ENCODE measurements at regions not wholly inside any gene's neighbourhood (a gene's known extent, or its start where the extent isn't known, plus 50 kb on each side); places are given as distances from the start of the nearest gene placed in this dataset.

DNA sequence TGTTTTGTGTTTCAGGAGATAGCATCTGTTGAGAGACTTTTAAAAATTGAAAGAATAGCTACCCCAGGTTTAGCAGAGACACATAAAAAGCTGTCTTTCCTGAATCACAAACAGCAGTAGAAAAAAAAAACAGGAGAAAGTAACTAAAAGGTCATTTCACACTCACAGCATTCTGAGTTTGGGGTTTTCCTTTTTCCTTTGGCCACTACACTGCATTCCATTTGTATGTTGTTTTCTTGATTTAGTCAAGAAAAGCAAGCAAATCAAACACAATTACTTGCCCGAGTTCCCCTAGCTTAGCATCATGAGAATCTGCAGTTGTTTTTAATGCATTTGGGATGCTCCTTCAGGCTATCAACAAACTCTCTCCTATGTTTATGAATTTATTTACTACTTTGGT lies 161.0 kb downstream of the KCTD12 start:
- no peak for TF ChIP-seq POLR2A (IDR thresholded peaks at IDR 0.05)
- TF ChIP-seq, protein P1, sequence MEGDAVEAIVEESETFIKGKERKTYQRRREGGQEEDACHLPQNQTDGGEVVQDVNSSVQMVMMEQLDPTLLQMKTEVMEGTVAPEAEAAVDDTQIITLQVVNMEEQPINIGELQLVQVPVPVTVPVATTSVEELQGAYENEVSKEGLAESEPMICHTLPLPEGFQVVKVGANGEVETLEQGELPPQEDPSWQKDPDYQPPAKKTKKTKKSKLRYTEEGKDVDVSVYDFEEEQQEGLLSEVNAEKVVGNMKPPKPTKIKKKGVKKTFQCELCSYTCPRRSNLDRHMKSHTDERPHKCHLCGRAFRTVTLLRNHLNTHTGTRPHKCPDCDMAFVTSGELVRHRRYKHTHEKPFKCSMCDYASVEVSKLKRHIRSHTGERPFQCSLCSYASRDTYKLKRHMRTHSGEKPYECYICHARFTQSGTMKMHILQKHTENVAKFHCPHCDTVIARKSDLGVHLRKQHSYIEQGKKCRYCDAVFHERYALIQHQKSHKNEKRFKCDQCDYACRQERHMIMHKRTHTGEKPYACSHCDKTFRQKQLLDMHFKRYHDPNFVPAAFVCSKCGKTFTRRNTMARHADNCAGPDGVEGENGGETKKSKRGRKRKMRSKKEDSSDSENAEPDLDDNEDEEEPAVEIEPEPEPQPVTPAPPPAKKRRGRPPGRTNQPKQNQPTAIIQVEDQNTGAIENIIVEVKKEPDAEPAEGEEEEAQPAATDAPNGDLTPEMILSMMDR (IDR thresholded peaks at IDR 0.05) = no peak
